ENCODE measurements at regions not wholly inside any gene's neighbourhood (a gene's known extent, or its start where the extent isn't known, plus 50 kb on each side); places are given as distances from the start of the nearest gene placed in this dataset.

GRCh38 chr2:234615643-234616356, 118.9 kb upstream of the ARL4C start:
- TF ChIP-seq, protein P1, sequence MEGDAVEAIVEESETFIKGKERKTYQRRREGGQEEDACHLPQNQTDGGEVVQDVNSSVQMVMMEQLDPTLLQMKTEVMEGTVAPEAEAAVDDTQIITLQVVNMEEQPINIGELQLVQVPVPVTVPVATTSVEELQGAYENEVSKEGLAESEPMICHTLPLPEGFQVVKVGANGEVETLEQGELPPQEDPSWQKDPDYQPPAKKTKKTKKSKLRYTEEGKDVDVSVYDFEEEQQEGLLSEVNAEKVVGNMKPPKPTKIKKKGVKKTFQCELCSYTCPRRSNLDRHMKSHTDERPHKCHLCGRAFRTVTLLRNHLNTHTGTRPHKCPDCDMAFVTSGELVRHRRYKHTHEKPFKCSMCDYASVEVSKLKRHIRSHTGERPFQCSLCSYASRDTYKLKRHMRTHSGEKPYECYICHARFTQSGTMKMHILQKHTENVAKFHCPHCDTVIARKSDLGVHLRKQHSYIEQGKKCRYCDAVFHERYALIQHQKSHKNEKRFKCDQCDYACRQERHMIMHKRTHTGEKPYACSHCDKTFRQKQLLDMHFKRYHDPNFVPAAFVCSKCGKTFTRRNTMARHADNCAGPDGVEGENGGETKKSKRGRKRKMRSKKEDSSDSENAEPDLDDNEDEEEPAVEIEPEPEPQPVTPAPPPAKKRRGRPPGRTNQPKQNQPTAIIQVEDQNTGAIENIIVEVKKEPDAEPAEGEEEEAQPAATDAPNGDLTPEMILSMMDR (conservative IDR thresholded peaks at IDR 0.05; ENCODE audit: low read depth, low read length): no peak
- TF ChIP-seq EZH2phosphoT487 (IDR thresholded peaks at IDR 0.05; ENCODE audit: borderline replicate concordance, low read length): no peak
- no peak for TF ChIP-seq EZH2 (IDR thresholded peaks at IDR 0.05; ENCODE audit: low read length, unreplicated experiment)
- BruUV-seq (replicated peaks): no TSS peak
- no peak overlapping the region for H3K4me2 ChIP-seq (ENCODE audit: low read length)
- no peaks in the 10 kb centered on the region for H4K20me1 ChIP-seq (ENCODE audit: low read length)
- intact Hi-C loops (cut with micrococcal nuclease): no loop called here
- H3K79me2 ChIP-seq (ENCODE audit: low read length): no peaks in the 10 kb centered on the region
- no peak overlapping the region for H3K4me3 ChIP-seq (ENCODE audit: low read length)
- H3K36me3 ChIP-seq (ENCODE audit: low read depth, low read length): no peaks in the 10 kb centered on the region
- no peak for ATAC-seq
- no peaks in the 10 kb centered on the region for H3K27me3 ChIP-seq (ENCODE audit: low read length)
- POLR2A ChIA-PET (ENCODE audit: unreplicated experiment): no interaction called here
- no peaks in the 10 kb centered on the region for H3F3A ChIP-seq (ENCODE audit: low read length, unreplicated experiment)
- H3K27ac ChIP-seq (ENCODE audit: low read length): no peak overlapping the region
- H3K9me2 ChIP-seq (replicated peaks; ENCODE audit: low read length): no peaks in the 10 kb centered on the region
- CTCF ChIA-PET: no interaction called here
- H3K9me3 ChIP-seq (ENCODE audit: low read length): no peaks in the 10 kb centered on the region
- DNase-seq: peak; percentile 7
- no peak overlapping the region for H2AFZ ChIP-seq (ENCODE audit: low read length)
- peaks cover 10% of the 10 kb centered on the region for H3K4me1 ChIP-seq (ENCODE audit: insufficient read depth, low read length)
- no peak overlapping the region for H3K9ac ChIP-seq (ENCODE audit: low read length)

DNA sequence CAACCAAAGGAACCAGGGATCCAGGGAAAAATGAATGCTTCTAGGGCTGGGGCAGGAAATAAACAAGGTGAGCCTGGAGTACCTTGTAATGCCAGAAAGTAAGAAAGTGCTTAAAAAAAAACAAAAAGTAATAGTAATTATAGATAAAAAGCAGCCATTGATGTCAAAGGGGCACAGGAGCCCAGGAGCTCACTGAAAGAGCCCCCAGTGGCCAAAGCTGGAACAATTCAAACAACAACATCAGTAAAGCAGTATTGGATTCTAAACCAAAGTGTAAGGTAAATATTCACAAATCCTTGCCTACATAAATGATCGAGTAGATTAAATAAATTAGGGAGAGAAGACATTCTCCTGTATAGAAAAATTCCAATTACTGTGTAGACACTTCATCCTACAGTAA, 114.3 kb upstream of the ARL4C start:
- Histone ChIP-seq H3K9me3 (ENCODE audit: low read length) (no peaks in the 10 kb centered on the region), H3K79me2 (ENCODE audit: low read length) (no peaks in the 10 kb centered on the region), H3K4me2 (ENCODE audit: low read length) (no peak overlapping the region), H3K27me3 (ENCODE audit: low read length) (no peaks in the 10 kb centered on the region), H3K9me2 (replicated peaks; ENCODE audit: low read length) (no peaks in the 10 kb centered on the region), H3K4me3 (ENCODE audit: low read length) (no peak overlapping the region), H3K9ac (ENCODE audit: low read length) (no peak overlapping the region), H3K4me1 (ENCODE audit: insufficient read depth, low read length) (no peaks in the 10 kb centered on the region), H3K27ac (ENCODE audit: low read length) (no peak overlapping the region), H3K36me3 (ENCODE audit: low read depth, low read length) (no peaks in the 10 kb centered on the region), H4K20me1 (ENCODE audit: low read length) (no peaks in the 10 kb centered on the region), H2AFZ (ENCODE audit: low read length) (no peak overlapping the region), H3F3A (ENCODE audit: low read length, unreplicated experiment) (no peaks in the 10 kb centered on the region)
- no peak for TF ChIP-seq EZH2 (IDR thresholded peaks at IDR 0.05; ENCODE audit: low read length, unreplicated experiment)
- TF ChIP-seq EZH2phosphoT487 (IDR thresholded peaks at IDR 0.05; ENCODE audit: borderline replicate concordance, low read length): no peak
- TF ChIP-seq, protein P1 (conservative IDR thresholded peaks at IDR 0.05; ENCODE audit: low read depth, low read length): peak; percentile 53
- ChIA-PET POLR2A (ENCODE audit: unreplicated experiment) (interaction anchor here (0.6 kb wide), 1 partner anchor 79 kb away, joined by 5 read pairs; no protein-coding TSS in a partner anchor), CTCF (interaction anchor here (0.9 kb wide), 1 partner anchor 65 kb away, joined by 3 read pairs; no protein-coding TSS in a partner anchor)
- intact Hi-C loops (cut with micrococcal nuclease): no loop called here
- BruUV-seq (replicated peaks): no TSS peak
- DNase-seq (no peak), ATAC-seq (no peak)

- DNase-seq: no peak
- CTCF ChIA-PET: no interaction called here
- BruUV-seq (replicated peaks): no TSS peak
These were observed 112.1 kb upstream of the ARL4C start for GRCh38 chr2:234608946-234609345.

More at GRCh38 chr2:234608946-234609345, 112.1 kb upstream of the ARL4C start:
- Histone ChIP-seq H3F3A (ENCODE audit: low read length, unreplicated experiment) (no peaks in the 10 kb centered on the region), H2AFZ (ENCODE audit: low read length) (no peak overlapping the region), H3K4me2 (ENCODE audit: low read length) (no peak overlapping the region), H3K79me2 (ENCODE audit: low read length) (no peaks in the 10 kb centered on the region), H3K36me3 (ENCODE audit: low read depth, low read length) (no peaks in the 10 kb centered on the region), H3K9ac (ENCODE audit: low read length) (no peak overlapping the region), H3K9me2 (replicated peaks; ENCODE audit: low read length) (no peaks in the 10 kb centered on the region), H4K20me1 (ENCODE audit: low read length) (no peaks in the 10 kb centered on the region), H3K4me3 (ENCODE audit: low read length) (no peak overlapping the region), H3K27me3 (ENCODE audit: low read length) (no peaks in the 10 kb centered on the region), H3K27ac (ENCODE audit: low read length) (no peak overlapping the region), H3K4me1 (ENCODE audit: insufficient read depth, low read length) (no peaks in the 10 kb centered on the region), H3K9me3 (ENCODE audit: low read length) (no peaks in the 10 kb centered on the region)
- TF ChIP-seq EZH2phosphoT487 (IDR thresholded peaks at IDR 0.05; ENCODE audit: borderline replicate concordance, low read length) (no peak), EZH2 (IDR thresholded peaks at IDR 0.05; ENCODE audit: low read length, unreplicated experiment) (no peak)
- TF ChIP-seq, protein P1 (conservative IDR thresholded peaks at IDR 0.05; ENCODE audit: low read depth, low read length): no peak
- intact Hi-C loops (cut with micrococcal nuclease): no loop called here
- no peak for ATAC-seq
- POLR2A ChIA-PET (ENCODE audit: unreplicated experiment): no interaction called here
